ENCODE measurements at regions not wholly inside any gene's neighbourhood (a gene's known extent, or its start where the extent isn't known, plus 50 kb on each side); places are given as distances from the start of the nearest gene placed in this dataset.
A peak's percentile ranks its signal among the peaks of the same experiment; 100 is the strongest.

GRCh38 chr4:166312166-166312565 lies 439.1 kb downstream of the TLL1 start:
- no peaks in the 10 kb centered on the region for H3K36me3 ChIP-seq (ENCODE audit: control insufficient read depth in 2 of 2, insufficient read depth in 2 of 2, low read length in 1 of 2)
- no peak for DNase-seq (ENCODE audit: low read depth in 6 of 9, low spot score in 9 of 9)
- H3K27ac ChIP-seq (ENCODE audit: low read depth in 1 of 2, low read length in 1 of 2), result no peak overlapping the region
- no peaks in the 10 kb centered on the region for H3K27me3 ChIP-seq (ENCODE audit: control insufficient read depth in 2 of 2, insufficient read depth in 1 of 2, low read length in 1 of 2)
- no peaks in the 10 kb centered on the region for H3K9me3 ChIP-seq (ENCODE audit: control insufficient read depth in 2 of 2, insufficient read depth in 1 of 2, low read length in 1 of 2)
- H3K4me1 ChIP-seq (ENCODE audit: control insufficient read depth in 2 of 2, insufficient read depth in 2 of 2, low read length in 2 of 2), result no peaks in the 10 kb centered on the region
- H3K4me3 ChIP-seq (ENCODE audit: low read length in 2 of 2), result no peak overlapping the region

- WGBS, result 92% methylated on average over 1 of the region's 1 CpG
These were observed 441.9 kb downstream of the TLL1 start for GRCh38 chr4:166314902-166315301.

GRCh38 chr4:166315721-166316467 lies 442.9 kb downstream of the TLL1 start:
- Histone ChIP-seq H3K27me3 (ENCODE audit: control insufficient read depth in 2 of 2, insufficient read depth in 1 of 2, low read length in 1 of 2) (no peaks in the 10 kb centered on the region), H3K4me3 (ENCODE audit: low read length in 2 of 2) (no peak overlapping the region), H3K27ac (ENCODE audit: low read depth in 1 of 2, low read length in 1 of 2) (no peak overlapping the region), H3K9me3 (ENCODE audit: control insufficient read depth in 2 of 2, insufficient read depth in 1 of 2, low read length in 1 of 2) (no peaks in the 10 kb centered on the region), H3K4me1 (ENCODE audit: control insufficient read depth in 2 of 2, insufficient read depth in 2 of 2, low read length in 2 of 2) (no peaks in the 10 kb centered on the region), H3K36me3 (ENCODE audit: control insufficient read depth in 2 of 2, insufficient read depth in 2 of 2, low read length in 1 of 2) (no peaks in the 10 kb centered on the region)
- no peak for DNase-seq (ENCODE audit: low read depth in 6 of 9, low spot score in 9 of 9)
- WGBS, result 94% methylated on average over 11 of the region's 11 CpGs

More at GRCh38 chr4:166314902-166315301, 441.9 kb downstream of the TLL1 start:
- no peak overlapping the region for H3K4me3 ChIP-seq (ENCODE audit: low read length in 2 of 2)
- H3K27me3 ChIP-seq (ENCODE audit: control insufficient read depth in 2 of 2, insufficient read depth in 1 of 2, low read length in 1 of 2), result no peaks in the 10 kb centered on the region
- H3K4me1 ChIP-seq (ENCODE audit: control insufficient read depth in 2 of 2, insufficient read depth in 2 of 2, low read length in 2 of 2), result no peaks in the 10 kb centered on the region
- no peak for DNase-seq (ENCODE audit: low read depth in 6 of 9, low spot score in 9 of 9)
- H3K27ac ChIP-seq (ENCODE audit: low read depth in 1 of 2, low read length in 1 of 2), result no peak overlapping the region
- H3K9me3 ChIP-seq (ENCODE audit: control insufficient read depth in 2 of 2, insufficient read depth in 1 of 2, low read length in 1 of 2), result no peaks in the 10 kb centered on the region
- no peaks in the 10 kb centered on the region for H3K36me3 ChIP-seq (ENCODE audit: control insufficient read depth in 2 of 2, insufficient read depth in 2 of 2, low read length in 1 of 2)

GRCh38 chr4:166318810-166319525 lies 445.9 kb downstream of the TLL1 start:
- WGBS, result 95% methylated on average over 4 of the region's 4 CpGs
- no peak overlapping the region for H3K4me3 ChIP-seq (ENCODE audit: low read length in 2 of 2)
- H3K36me3 ChIP-seq (ENCODE audit: control insufficient read depth in 2 of 2, insufficient read depth in 2 of 2, low read length in 1 of 2), result no peaks in the 10 kb centered on the region
- H3K27ac ChIP-seq (ENCODE audit: low read depth in 1 of 2, low read length in 1 of 2), result no peak overlapping the region
- no peaks in the 10 kb centered on the region for H3K27me3 ChIP-seq (ENCODE audit: control insufficient read depth in 2 of 2, insufficient read depth in 1 of 2, low read length in 1 of 2)
- H3K9me3 ChIP-seq (ENCODE audit: control insufficient read depth in 2 of 2, insufficient read depth in 1 of 2, low read length in 1 of 2), result no peaks in the 10 kb centered on the region
- no peaks in the 10 kb centered on the region for H3K4me1 ChIP-seq (ENCODE audit: control insufficient read depth in 2 of 2, insufficient read depth in 2 of 2, low read length in 2 of 2)
- DNase-seq (ENCODE audit: low read depth in 6 of 9, low spot score in 9 of 9), result no peak

DNA sequence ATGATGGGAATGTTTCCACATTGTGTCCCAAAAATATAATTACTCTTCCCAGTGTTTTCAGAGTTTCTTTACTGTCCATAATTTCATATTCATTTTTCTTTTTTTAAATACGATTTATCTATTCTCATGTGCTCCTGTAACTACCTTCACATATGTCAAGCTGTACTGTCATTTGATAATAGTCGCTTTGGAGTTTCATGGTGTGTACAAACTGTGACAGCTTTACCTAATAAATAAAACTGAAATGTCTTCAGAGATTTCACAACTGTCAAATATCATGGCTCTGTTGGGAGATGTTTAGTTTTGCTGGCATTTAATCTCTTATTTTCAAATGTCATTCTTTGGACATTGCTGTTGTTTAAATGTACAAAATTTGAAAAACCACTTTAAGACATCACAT lies 450.2 kb downstream of the TLL1 start:
- H3K36me3 ChIP-seq (ENCODE audit: control insufficient read depth in 2 of 2, insufficient read depth in 2 of 2, low read length in 1 of 2), result no peaks in the 10 kb centered on the region
- H3K9me3 ChIP-seq (ENCODE audit: control insufficient read depth in 2 of 2, insufficient read depth in 1 of 2, low read length in 1 of 2), result no peaks in the 10 kb centered on the region
- no peaks in the 10 kb centered on the region for H3K4me1 ChIP-seq (ENCODE audit: control insufficient read depth in 2 of 2, insufficient read depth in 2 of 2, low read length in 2 of 2)
- 93% methylated on average over 2 of the region's 2 CpGs for WGBS
- DNase-seq (ENCODE audit: low read depth in 6 of 9, low spot score in 9 of 9), result no peak
- H3K27ac ChIP-seq (ENCODE audit: low read depth in 1 of 2, low read length in 1 of 2), result no peak overlapping the region
- no peaks in the 10 kb centered on the region for H3K27me3 ChIP-seq (ENCODE audit: control insufficient read depth in 2 of 2, insufficient read depth in 1 of 2, low read length in 1 of 2)
- no peak overlapping the region for H3K4me3 ChIP-seq (ENCODE audit: low read length in 2 of 2)

- Histone ChIP-seq H3K9me3 (ENCODE audit: control insufficient read depth in 2 of 2, insufficient read depth in 1 of 2, low read length in 1 of 2) (no peaks in the 10 kb centered on the region), H3K4me3 (ENCODE audit: low read length in 2 of 2) (no peak overlapping the region), H3K36me3 (ENCODE audit: control insufficient read depth in 2 of 2, insufficient read depth in 2 of 2, low read length in 1 of 2) (no peaks in the 10 kb centered on the region), H3K27me3 (ENCODE audit: control insufficient read depth in 2 of 2, insufficient read depth in 1 of 2, low read length in 1 of 2) (no peaks in the 10 kb centered on the region), H3K4me1 (ENCODE audit: control insufficient read depth in 2 of 2, insufficient read depth in 2 of 2, low read length in 2 of 2) (no peaks in the 10 kb centered on the region), H3K27ac (ENCODE audit: low read depth in 1 of 2, low read length in 1 of 2) (no peak overlapping the region)
- peak in 1 of 9 donors; percentile 2 for DNase-seq (ENCODE audit: low read depth in 6 of 9, low spot score in 9 of 9)
- 85% methylated on average over 4 of the region's 4 CpGs for WGBS
These were observed 451.3 kb downstream of the TLL1 start for GRCh38 chr4:166324321-166324720.

- Histone ChIP-seq H3K36me3 (ENCODE audit: control insufficient read depth in 2 of 2, insufficient read depth in 2 of 2, low read length in 1 of 2) (no peaks in the 10 kb centered on the region), H3K4me1 (ENCODE audit: control insufficient read depth in 2 of 2, insufficient read depth in 2 of 2, low read length in 2 of 2) (no peaks in the 10 kb centered on the region), H3K27ac (ENCODE audit: low read depth in 1 of 2, low read length in 1 of 2) (no peak overlapping the region), H3K27me3 (ENCODE audit: control insufficient read depth in 2 of 2, insufficient read depth in 1 of 2, low read length in 1 of 2) (no peaks in the 10 kb centered on the region), H3K4me3 (ENCODE audit: low read length in 2 of 2) (no peak overlapping the region), H3K9me3 (ENCODE audit: control insufficient read depth in 2 of 2, insufficient read depth in 1 of 2, low read length in 1 of 2) (peaks cover 0 to 5% of the 10 kb centered on the region in 2 donors)
- no peak for DNase-seq (ENCODE audit: low read depth in 6 of 9, low spot score in 9 of 9)
- WGBS, result 49% methylated on average over 4 of the region's 4 CpGs
These were observed 462.4 kb downstream of the TLL1 start for GRCh38 chr4:166335256-166335938.

DNA sequence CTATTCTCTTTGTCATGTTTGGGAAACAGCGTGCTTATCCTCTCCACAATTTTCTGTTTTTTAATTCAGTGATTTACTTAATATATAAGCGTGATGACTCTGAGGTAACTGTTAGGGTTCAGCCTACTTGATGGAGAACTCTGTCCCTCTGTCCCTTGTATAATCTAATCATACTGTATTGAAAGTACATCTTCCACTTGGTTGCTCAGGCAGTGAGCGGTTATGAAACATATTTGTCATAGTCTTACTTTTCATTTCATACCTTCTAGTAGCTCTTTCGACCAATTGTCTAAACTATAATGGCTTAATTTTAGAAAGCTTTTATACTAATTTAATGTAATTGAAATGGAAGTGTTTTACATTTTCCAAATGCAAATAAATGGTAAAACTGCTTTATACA lies 469.0 kb downstream of the TLL1 start:
- WGBS, result 96% methylated on average over 4 of the region's 4 CpGs
- H3K27me3 ChIP-seq (ENCODE audit: control insufficient read depth in 2 of 2, insufficient read depth in 1 of 2, low read length in 1 of 2), result no peaks in the 10 kb centered on the region
- H3K4me3 ChIP-seq (ENCODE audit: low read length in 2 of 2), result no peak overlapping the region
- no peaks in the 10 kb centered on the region for H3K9me3 ChIP-seq (ENCODE audit: control insufficient read depth in 2 of 2, insufficient read depth in 1 of 2, low read length in 1 of 2)
- no peak overlapping the region for H3K27ac ChIP-seq (ENCODE audit: low read depth in 1 of 2, low read length in 1 of 2)
- no peaks in the 10 kb centered on the region for H3K36me3 ChIP-seq (ENCODE audit: control insufficient read depth in 2 of 2, insufficient read depth in 2 of 2, low read length in 1 of 2)
- DNase-seq (ENCODE audit: low read depth in 6 of 9, low spot score in 9 of 9), result no peak
- H3K4me1 ChIP-seq (ENCODE audit: control insufficient read depth in 2 of 2, insufficient read depth in 2 of 2, low read length in 2 of 2), result no peaks in the 10 kb centered on the region

DNA sequence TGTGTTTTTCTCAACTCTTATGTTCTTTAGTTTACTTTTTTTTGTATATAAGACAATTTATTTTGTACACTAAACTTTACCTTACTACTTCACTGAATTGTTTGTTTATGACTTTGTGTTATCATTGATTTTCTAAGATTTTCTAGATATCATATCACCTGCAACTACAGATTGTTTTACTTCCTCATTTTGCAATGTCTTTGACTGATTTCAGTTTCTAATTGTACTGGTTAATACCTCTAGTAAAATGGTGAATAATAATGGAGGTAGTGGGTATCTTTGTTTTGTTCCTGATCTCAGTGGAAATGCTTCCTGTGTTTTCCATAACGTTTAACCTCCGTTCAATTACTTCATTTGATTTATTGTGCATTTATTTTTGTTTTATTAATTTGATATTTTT lies 490.2 kb downstream of the TLL1 start:
- Histone ChIP-seq H3K9me3 (ENCODE audit: control insufficient read depth in 2 of 2, insufficient read depth in 1 of 2, low read length in 1 of 2) (no peaks in the 10 kb centered on the region), H3K4me3 (ENCODE audit: low read length in 2 of 2) (no peak overlapping the region), H3K4me1 (ENCODE audit: control insufficient read depth in 2 of 2, insufficient read depth in 2 of 2, low read length in 2 of 2) (no peaks in the 10 kb centered on the region), H3K27me3 (ENCODE audit: control insufficient read depth in 2 of 2, insufficient read depth in 1 of 2, low read length in 1 of 2) (no peaks in the 10 kb centered on the region), H3K27ac (ENCODE audit: low read depth in 1 of 2, low read length in 1 of 2) (no peak overlapping the region), H3K36me3 (ENCODE audit: control insufficient read depth in 2 of 2, insufficient read depth in 2 of 2, low read length in 1 of 2) (no peaks in the 10 kb centered on the region)
- WGBS, result 54% methylated on average over 2 of the region's 2 CpGs
- no peak for DNase-seq (ENCODE audit: low read depth in 6 of 9, low spot score in 9 of 9)
